ENCODE measurements at regions not wholly inside any gene's neighbourhood (a gene's known extent, or its start where the extent isn't known, plus 50 kb on each side); places are given as distances from the start of the nearest gene placed in this dataset.

- TF ChIP-seq, protein P1, sequence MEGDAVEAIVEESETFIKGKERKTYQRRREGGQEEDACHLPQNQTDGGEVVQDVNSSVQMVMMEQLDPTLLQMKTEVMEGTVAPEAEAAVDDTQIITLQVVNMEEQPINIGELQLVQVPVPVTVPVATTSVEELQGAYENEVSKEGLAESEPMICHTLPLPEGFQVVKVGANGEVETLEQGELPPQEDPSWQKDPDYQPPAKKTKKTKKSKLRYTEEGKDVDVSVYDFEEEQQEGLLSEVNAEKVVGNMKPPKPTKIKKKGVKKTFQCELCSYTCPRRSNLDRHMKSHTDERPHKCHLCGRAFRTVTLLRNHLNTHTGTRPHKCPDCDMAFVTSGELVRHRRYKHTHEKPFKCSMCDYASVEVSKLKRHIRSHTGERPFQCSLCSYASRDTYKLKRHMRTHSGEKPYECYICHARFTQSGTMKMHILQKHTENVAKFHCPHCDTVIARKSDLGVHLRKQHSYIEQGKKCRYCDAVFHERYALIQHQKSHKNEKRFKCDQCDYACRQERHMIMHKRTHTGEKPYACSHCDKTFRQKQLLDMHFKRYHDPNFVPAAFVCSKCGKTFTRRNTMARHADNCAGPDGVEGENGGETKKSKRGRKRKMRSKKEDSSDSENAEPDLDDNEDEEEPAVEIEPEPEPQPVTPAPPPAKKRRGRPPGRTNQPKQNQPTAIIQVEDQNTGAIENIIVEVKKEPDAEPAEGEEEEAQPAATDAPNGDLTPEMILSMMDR (conservative IDR thresholded peaks at IDR 0.05; ENCODE audit: low read depth, low read length), result no peak
- TF ChIP-seq EZH2phosphoT487 (IDR thresholded peaks at IDR 0.05; ENCODE audit: borderline replicate concordance, low read length), result no peak
- TF ChIP-seq EZH2 (IDR thresholded peaks at IDR 0.05; ENCODE audit: low read length, unreplicated experiment), result no peak
Measured at GRCh38 chr4:35879479-35879878, 364.8 kb downstream of the ARAP2 start.
